HepG2 (cell line): ENCODE measurements at regions not wholly inside any gene's neighbourhood (a gene's known extent, or its start where the extent isn't known, plus 50 kb on each side); places are given as distances from the start of the nearest gene placed in this dataset.

Source experiments
- DMAP1 ChIP-seq: IDR thresholded peaks from 2 replicates; pipeline ENCODE4 v1.6.1; 2016
- FOXP1 ChIP-seq, 2 experiments: fragments of 450-650 bp in 1 of 2; IDR thresholded peaks; 2 replicates each; pipeline ENCODE4 v1.6.1; 2017 to 2018; ENCODE audit warnings: antibody characterized with exemption in 1 of 2
- HNF1A ChIP-seq, 2 experiments: sonication (generic) in 1 of 2; formaldehyde crosslinking in 1 of 2; IDR thresholded peaks; 2 replicates each; pipeline versions ENCODE4 v1.4.0 to v1.6.1; 2016 to 2020; ENCODE audit warnings: borderline replicate concordance in 1 of 2, low read depth in 1 of 2, mild to moderate bottlenecking in 1 of 2, missing genetic modification reagents in 1 of 2
- HNF1B ChIP-seq: sonication (generic); formaldehyde crosslinking; IDR thresholded peaks from 2 replicates; pipeline ENCODE4 v1.5.1; 2020; ENCODE audit warnings: mild to moderate bottlenecking, moderate library complexity, missing genetic modification reagents
- KDM6A ChIP-seq: IDR thresholded peaks from 2 replicates; pipeline ENCODE4 v1.6.1; 2016; ENCODE audit warnings: low read depth
- NFIC ChIP-seq: IDR thresholded peaks from 2 replicates; pipeline ENCODE4 v1.6.1; 2012; ENCODE audit warnings: mild to moderate bottlenecking, low read length, inconsistent platforms
- NFKBIZ ChIP-seq: IDR thresholded peaks from 2 replicates; pipeline ENCODE4 v1.6.1; 2018; ENCODE audit warnings: missing genetic modification reagents, missing compliant biosample characterization
- NRL ChIP-seq: sonication (generic); formaldehyde crosslinking; IDR thresholded peaks from 2 replicates; pipeline ENCODE4 v1.5.0; 2020; ENCODE audit warnings: missing genetic modification reagents, mild to moderate bottlenecking, moderate library complexity, borderline replicate concordance
- PCBP2 ChIP-seq: fragments of 200-400 bp; formaldehyde crosslinking; optimal IDR thresholded peaks from 2 replicates; pipeline ENCODE3; 2018; ENCODE audit warnings: low read length, low read depth; ENCODE audit not compliant: poor library complexity, severe bottlenecking
- SMYD3 ChIP-seq: sonication (generic); formaldehyde crosslinking; IDR thresholded peaks from 2 replicates; pipeline ENCODE4 v1.8.1; 2023; ENCODE audit warnings: mild to moderate bottlenecking, missing genetic modification reagents
- SNAPC4 ChIP-seq: sonication (generic); formaldehyde crosslinking; IDR thresholded peaks from 2 replicates; pipeline ENCODE4 v1.4.0; 2020; ENCODE audit warnings: mild to moderate bottlenecking, missing genetic modification reagents
- ZMYM2 ChIP-seq: sonication (generic); formaldehyde crosslinking; IDR thresholded peaks from 2 replicates; pipeline ENCODE4 v1.8.0; 2022; ENCODE audit warnings: mild to moderate bottlenecking, missing genetic modification reagents
- ZNF136 ChIP-seq: sonication (generic); formaldehyde crosslinking; IDR thresholded peaks from 2 replicates; pipeline ENCODE4 v1.8.1; 2022; ENCODE audit warnings: low read depth, mild to moderate bottlenecking, moderate library complexity, missing genetic modification reagents
- ZNF232 ChIP-seq: sonication (generic); formaldehyde crosslinking; IDR thresholded peaks from 2 replicates; pipeline ENCODE4 v1.4.0; 2020; ENCODE audit warnings: missing genetic modification reagents, borderline replicate concordance
- ZNF275 ChIP-seq: sonication (generic); formaldehyde crosslinking; IDR thresholded peaks from 2 replicates; pipeline ENCODE4 v1.8.0; 2022; ENCODE audit warnings: missing genetic modification reagents, mild to moderate bottlenecking, inconsistent platforms, borderline replicate concordance
- ZNF572 ChIP-seq: sonication (generic); formaldehyde crosslinking; IDR thresholded peaks from 2 replicates; pipeline ENCODE4 v1.5.1; 2020; ENCODE audit warnings: mild to moderate bottlenecking, missing genetic modification reagents
- ZNF652 ChIP-seq: IDR thresholded peaks from 2 replicates; pipeline ENCODE4 v1.6.1; 2016; ENCODE audit warnings: low read depth, borderline replicate concordance
- ZSCAN20 ChIP-seq: sonication (generic); formaldehyde crosslinking; IDR thresholded peaks from 2 replicates; pipeline ENCODE4 v1.4.0; 2020; ENCODE audit warnings: missing genetic modification reagents, mild to moderate bottlenecking, borderline replicate concordance

GRCh38 chr17:37828651-37829124, 83.8 kb upstream of the HNF1B start (continued):
- no peak for TF ChIP-seq ZNF275 (CRISPR knock-in tag)
- TF ChIP-seq SMYD3, result no peak
- 0 out of 2 replicates have a peak, but pooled peaks have one; percentile 39 for TF ChIP-seq HNF1B
- 0 out of 2 replicates have a peak, but pooled peaks have one; percentile 24 for TF ChIP-seq ZNF232 (CRISPR knock-in tag)
- TF ChIP-seq ZSCAN20 (CRISPR knock-in tag), result no peak
- TF ChIP-seq KDM6A, result no peak
- TF ChIP-seq NFIC, result no peak
- no peak for TF ChIP-seq ZMYM2 (CRISPR knock-in tag)
- no peak for TF ChIP-seq ZNF136
- no peak for TF ChIP-seq ZNF572 (CRISPR knock-in tag)
- TF ChIP-seq SNAPC4, result no peak
- 0 out of 2 replicates have a peak, but pooled peaks have one; percentile 37 for TF ChIP-seq NFKBIZ (CRISPR knock-in tag)
- TF ChIP-seq HNF1A (IDR thresholded peaks at IDR 0.05; ENCODE audit: low read depth), result no peak
- TF ChIP-seq HNF1A (CRISPR knock-in tag; IDR thresholded peaks at IDR 0.05; ENCODE audit: borderline replicate concordance), result no peak
- no peak for TF ChIP-seq PCBP2
- TF ChIP-seq ZNF652 (CRISPR knock-in tag), result peak; percentile 74; the same call in 1 of the 2 replicates
- TF ChIP-seq DMAP1 (CRISPR knock-in tag), result no peak
- TF ChIP-seq FOXP1 (IDR thresholded peaks at IDR 0.05), result no peak
- peak; percentile 43; the same call in 1 of the 2 replicates for TF ChIP-seq FOXP1 (CRISPR knock-in tag; IDR thresholded peaks at IDR 0.05)
- TF ChIP-seq NRL (CRISPR knock-in tag), result no peak
